ENCODE measurements at regions not wholly inside any gene's neighbourhood (a gene's known extent, or its start where the extent isn't known, plus 50 kb on each side); places are given as distances from the start of the nearest gene placed in this dataset.

DNA sequence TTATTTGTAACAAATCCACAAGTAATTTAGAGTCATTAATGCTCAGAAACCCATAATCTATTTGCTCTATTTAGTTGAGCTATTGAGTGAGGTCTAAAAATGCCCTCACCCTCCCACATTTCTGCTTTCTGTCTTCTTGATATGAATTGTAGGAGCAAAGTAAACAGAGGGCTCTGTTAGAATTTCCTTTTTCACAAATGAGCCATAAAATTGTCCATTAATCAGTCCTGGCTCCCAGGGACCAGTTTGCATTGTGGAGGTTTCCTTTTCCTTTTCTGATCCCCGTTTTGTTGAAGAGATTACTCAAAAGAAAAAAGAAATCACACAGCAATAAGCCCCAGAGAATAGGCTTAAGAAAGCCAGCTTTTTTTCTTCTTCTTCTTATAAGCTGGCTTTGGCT is 476.7 kb downstream of the EPHA4 start:
- DNase-seq (ENCODE audit: low read depth in 2 of 2): no peak

DNA sequence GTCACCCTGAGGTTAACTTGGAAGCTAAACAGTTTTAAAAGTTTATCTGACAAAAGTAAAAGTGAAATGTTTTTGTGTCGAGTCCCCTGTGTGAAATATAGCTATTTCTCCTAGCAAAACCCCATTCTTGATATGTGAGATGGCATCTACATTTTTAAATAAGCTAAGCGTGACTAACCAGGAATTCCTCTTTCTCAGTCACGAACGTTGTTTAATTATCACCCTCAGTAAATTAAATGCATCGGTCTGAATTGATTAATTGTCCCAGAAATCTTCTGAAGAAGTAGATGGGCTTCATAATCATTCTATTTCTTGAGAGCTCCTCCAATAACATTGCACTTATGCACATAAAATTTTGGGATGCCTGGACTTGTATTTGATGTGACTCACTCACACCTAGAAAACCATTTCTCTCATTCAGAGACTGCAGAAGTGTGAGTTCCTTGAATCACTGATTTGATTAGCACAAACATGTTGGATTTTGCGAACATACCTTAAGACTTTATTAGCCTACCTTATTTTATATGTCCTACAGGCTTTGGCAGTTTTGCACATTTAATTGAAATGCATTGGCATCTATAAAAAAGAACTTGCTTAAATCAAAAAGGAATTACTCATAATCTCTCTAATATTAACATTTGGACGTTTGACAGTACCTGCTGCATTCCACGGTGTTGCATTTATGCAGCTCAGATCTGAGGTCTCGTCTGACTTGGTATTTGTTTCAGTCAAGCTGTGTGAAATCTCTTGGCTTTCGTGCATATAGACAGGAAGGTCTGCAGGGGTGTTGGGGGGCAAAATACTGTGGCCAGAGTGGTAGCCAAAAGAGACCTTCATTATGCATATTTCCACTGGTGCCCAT is 475.2 kb downstream of the EPHA4 start:
- no peak for DNase-seq (ENCODE audit: low read depth in 2 of 2)

DNA sequence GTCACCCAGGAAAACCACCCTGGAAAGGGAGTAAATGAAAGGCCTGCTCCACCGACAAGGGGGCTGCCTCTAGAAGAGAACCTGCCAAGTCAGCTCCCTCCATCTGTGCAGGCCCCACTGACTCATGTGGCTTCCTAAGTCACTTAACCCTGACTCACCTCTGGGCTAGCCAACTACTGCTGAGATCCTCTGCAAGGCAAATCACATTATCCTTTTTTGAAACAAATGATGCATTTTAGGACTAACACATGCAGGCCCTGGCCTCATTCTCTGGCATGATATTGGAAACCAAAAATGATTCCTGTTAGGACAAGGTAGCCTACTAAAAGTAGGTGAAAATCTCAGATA is 474.6 kb downstream of the EPHA4 start:
- no peak for DNase-seq (ENCODE audit: low read depth in 2 of 2)

DNA sequence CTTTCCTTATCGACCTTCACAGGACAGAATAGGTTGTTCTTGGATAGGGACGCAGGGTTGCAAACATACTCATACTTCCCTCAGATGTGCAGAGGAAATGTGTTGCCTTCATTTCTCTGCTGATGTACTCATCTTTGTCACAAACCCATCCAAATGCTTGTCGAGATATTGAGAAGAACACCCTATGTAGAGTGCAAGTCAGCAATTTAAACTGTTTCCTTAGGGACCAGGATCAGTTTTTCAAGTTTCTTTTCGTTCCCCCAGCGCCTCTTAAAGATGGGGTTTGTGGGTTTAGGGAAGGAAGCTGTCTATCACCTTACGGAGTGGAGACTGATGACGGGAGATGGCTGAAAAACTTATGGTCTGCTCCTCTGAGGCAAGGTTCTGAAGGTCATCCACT is 474.2 kb downstream of the EPHA4 start:
- no peak for DNase-seq (ENCODE audit: low read depth in 2 of 2)

DNA sequence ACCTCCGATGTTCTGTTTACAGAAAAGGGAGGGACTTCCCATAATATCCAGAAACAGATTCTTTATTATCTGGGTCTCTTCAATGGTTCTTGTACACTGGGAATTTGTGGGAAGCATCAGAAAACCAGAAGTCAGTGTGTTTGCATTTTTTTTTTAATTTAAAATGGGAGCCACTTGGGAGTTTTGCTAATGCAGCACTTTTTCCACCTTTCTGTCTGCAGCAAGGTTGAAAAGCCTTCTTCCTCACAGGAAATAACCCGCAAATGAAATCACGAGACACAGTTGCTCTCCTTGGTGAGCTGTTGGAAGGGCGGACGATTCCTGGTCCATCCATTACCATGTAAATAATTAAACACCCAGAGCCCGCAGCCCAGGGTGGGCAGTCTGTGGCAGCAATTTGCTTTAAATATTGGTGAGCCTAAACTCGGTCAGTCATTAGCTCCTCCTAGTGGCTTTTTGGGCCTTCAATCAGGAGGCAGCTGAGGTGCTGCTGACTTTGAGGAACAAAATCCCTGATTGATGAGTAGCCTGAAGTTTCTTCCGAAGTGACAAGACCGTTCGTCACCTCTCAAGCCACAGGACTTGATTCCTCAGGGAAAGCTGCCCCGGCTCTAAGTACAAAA is 471.5 kb downstream of the EPHA4 start:
- DNase-seq (ENCODE audit: low read depth in 2 of 2): no peak

- no peak for DNase-seq (ENCODE audit: low read depth in 2 of 2)
Observed at GRCh38 chr2:221102896-221103688, 469.0 kb downstream of the EPHA4 start.

GRCh38 chr2:221103930-221104329 is 468.2 kb downstream of the EPHA4 start:
- DNase-seq (ENCODE audit: low read depth in 2 of 2): no peak

GRCh38 chr2:221104361-221104811 is 467.7 kb downstream of the EPHA4 start:
- no peak for DNase-seq (ENCODE audit: low read depth in 2 of 2)

GRCh38 chr2:221106241-221106640 is 465.9 kb downstream of the EPHA4 start:
- DNase-seq (ENCODE audit: low read depth in 2 of 2): no peak

DNA sequence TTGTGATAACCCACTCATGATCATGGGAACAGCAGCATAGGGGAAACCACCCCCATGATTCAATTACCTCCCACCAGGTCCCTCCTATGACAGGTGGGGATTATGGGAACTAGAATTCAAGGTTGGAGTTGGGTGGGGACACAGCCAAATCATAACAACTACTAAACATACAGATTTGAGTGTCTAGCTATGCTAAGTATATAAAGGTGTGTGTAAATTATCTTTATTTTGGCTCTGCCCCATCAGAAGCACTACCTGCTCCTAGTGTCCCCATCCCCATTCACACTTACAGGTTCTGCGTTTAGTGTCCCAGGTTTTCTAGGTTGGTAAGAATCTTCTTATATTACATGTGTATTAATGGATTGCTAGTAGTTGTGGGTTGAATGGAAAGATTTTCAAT is 464.7 kb downstream of the EPHA4 start:
- DNase-seq (ENCODE audit: low read depth in 2 of 2): no peak

GRCh38 chr2:221109552-221109951 is 462.6 kb downstream of the EPHA4 start:
- DNase-seq (ENCODE audit: low read depth in 2 of 2): no peak

DNA sequence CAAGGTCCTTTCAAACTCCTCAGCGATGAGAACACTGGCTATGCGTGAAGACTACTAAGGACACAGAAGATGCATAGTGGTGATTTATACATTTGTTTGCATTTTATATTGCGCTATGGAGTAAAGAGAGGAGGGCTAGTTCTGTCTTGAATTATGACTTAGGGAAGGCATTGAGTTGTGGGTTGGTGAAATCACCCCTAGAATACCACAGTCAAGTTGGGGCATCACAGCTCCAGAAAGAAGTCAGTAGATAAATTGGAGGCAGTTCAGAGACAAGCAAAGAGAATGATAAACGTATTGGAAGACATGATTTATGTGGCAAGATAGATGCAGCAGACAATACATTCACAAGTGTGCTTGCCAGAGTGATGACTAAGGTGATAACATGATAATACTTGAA is 460.4 kb downstream of the EPHA4 start:
- no peak for DNase-seq (ENCODE audit: low read depth in 2 of 2)

DNA sequence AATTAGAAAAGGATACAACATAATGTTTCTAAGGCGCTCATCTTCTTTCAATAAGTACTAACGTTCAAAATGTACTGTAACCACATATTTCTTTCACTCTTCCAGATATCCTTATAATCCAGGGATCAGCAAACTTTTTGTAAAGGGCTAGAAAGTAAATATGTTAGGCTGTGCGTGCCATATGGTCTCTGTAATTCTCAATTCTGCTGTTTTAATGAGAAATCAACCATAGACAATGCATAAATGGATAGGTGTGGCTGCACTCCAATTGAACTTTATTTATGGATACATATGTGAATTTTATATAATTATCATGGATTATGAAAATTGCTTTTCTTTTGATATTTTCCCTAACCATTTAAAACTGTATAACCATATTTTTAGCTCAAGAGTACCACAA is 459.4 kb downstream of the EPHA4 start:
- no peak for DNase-seq (ENCODE audit: low read depth in 2 of 2)

DNA sequence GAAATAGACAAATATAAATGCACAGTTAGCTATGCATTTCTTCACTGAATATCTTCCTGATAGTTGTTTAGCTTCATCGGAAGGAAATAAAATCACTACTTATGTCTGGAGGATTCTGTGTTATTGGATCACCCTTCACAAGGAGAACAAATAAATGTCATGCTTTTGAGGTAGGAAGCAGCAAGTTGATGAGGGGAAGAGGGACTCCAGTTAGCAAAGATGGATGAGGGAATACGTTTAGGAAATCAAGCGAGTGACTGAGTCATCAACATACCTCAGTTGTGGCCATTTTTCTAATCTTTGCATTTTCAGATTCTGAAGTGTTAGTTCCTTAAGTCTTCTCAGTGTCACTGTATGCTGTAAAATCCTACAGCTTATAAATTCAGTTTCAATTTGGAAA is 456.2 kb downstream of the EPHA4 start:
- no peak for DNase-seq (ENCODE audit: low read depth in 2 of 2)

DNA sequence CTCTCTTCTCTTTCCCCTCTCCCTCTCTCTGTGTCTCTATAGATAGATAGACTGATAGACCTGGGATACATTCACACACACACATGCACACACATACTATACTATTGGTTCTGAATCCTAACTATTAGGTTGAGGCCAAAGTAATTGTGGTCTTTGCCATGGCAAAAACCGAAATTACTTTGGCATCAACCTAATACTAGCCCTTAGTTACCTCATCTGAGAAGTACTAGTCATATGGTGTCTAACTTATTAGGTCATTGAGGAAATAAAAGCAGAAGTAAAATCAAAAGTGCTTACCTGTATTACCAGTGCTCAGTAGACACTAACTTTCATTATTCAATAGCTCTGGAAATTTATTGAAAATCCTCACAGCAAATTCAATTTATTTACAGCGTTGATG is 451.5 kb downstream of the EPHA4 start:
- DNase-seq (ENCODE audit: low read depth in 2 of 2): no peak

- no peak for DNase-seq (ENCODE audit: low read depth in 2 of 2)
Observed at GRCh38 chr2:221123396-221123795, 448.7 kb downstream of the EPHA4 start.

GRCh38 chr2:221124532-221125240 is 447.4 kb downstream of the EPHA4 start:
- no peak for DNase-seq (ENCODE audit: low read depth in 2 of 2)

DNA sequence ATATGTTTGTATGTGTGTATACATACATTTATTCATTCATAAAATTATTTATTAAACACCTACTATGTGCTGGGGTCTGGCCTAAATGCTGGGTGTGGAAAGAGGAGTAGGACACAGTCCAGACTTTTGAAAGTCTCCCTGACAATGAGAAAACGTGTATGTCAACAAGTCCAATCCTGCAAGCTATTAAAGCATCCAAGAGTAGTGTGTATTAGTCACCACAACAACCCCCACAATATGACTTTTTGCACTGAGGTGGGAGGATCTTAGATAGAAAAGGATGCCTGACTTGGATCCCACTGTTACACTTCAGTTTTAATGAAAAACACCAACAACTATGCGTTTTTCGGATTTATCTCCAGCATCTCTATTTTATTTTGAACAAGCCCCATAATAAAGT is 446.4 kb downstream of the EPHA4 start:
- no peak for DNase-seq (ENCODE audit: low read depth in 2 of 2)

- DNase-seq (ENCODE audit: low read depth in 2 of 2): no peak
Observed at GRCh38 chr2:221129657-221130056, 442.4 kb downstream of the EPHA4 start.

GRCh38 chr2:221130431-221130830 is 441.7 kb downstream of the EPHA4 start:
- DNase-seq (ENCODE audit: low read depth in 2 of 2): no peak

DNA sequence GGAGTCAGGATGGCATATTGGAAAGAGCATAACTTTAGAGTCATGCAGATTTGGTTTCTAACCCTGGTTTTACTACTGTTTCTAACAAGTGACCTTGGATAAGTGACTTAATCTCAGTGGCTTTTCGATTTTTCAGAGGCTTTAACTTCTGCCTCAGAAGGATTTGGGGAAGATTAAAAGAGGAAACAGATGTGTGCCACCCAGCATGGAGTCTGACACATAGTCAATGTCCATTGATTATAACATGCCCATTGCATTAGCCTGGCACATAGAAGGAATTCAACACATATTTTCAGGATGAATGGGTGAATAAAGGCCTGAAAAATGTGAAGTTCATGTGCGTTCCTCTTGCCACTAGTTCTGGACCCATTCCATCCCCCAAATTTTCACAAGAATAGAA is 438.2 kb downstream of the EPHA4 start:
- DNase-seq (ENCODE audit: low read depth in 2 of 2): no peak

- DNase-seq (ENCODE audit: low read depth in 2 of 2): no peak
Observed at GRCh38 chr2:221134718-221135117, 437.4 kb downstream of the EPHA4 start.
